CD4-positive, alpha-beta memory T cell (primary cell): ENCODE measurements at regions not wholly inside any gene's neighbourhood (a gene's known extent, or its start where the extent isn't known, plus 50 kb on each side); places are given as distances from the start of the nearest gene placed in this dataset.

Experiments
- CTCF ChIA-PET: fragments of 350-600 bp; sonication (Branson Sonifier 250); formaldehyde crosslinking; loops from one replicate; lab custom pipeline; 2021; ENCODE audit warnings: inconsistent platforms; ENCODE audit not compliant: partially characterized antibody; lab: Charles Lee
- POLR2A ChIA-PET: fragments of 350-600 bp; sonication (Branson Sonifier 250); formaldehyde crosslinking; loops from one replicate; lab custom pipeline; 2021; ENCODE audit not compliant: partially characterized antibody; lab: Charles Lee
- DNase-seq, 5 donors: peaks; one replicate each; pipeline versions ENCODE4 v3.0.0 to v3.0.0-alpha.2; 2020 to 2022; ENCODE audit warnings: mixed read lengths in 1 of 5
- H3K27ac ChIP-seq: one replicate; pipeline ENCODE4 v1.7.0; 2013; ENCODE audit warnings: low read depth, low read length
- H3K27me3 ChIP-seq: 2 replicates; pipeline ENCODE4 v1.7.0; 2013; ENCODE audit warnings: mild to moderate bottlenecking, low read length, moderate library complexity; ENCODE audit not compliant: insufficient read depth
- H3K36me3 ChIP-seq: 2 replicates; pipeline ENCODE4 v1.7.0; 2013; ENCODE audit warnings: mild to moderate bottlenecking, low read length, moderate library complexity; ENCODE audit not compliant: insufficient read depth
- H3K4me1 ChIP-seq: 2 replicates; pipeline ENCODE4 v1.7.0; 2013; ENCODE audit warnings: mild to moderate bottlenecking, low read length, moderate library complexity; ENCODE audit not compliant: insufficient read depth
- H3K4me3 ChIP-seq, 2 donors: one replicate each; pipeline ENCODE4 v1.7.0; 2013; ENCODE audit warnings: low read length in 2 of 2, mild to moderate bottlenecking in 1 of 2
- H3K9me3 ChIP-seq, 2 donors: one replicate each; pipeline ENCODE4 v1.7.0; 2013; ENCODE audit warnings: low read length in 2 of 2, control low read depth in 1 of 2; ENCODE audit not compliant: control insufficient read depth in 1 of 2
- H3K27ac Mint-ChIP-seq, 7 donors: one replicate each; pipeline ENCODE4 v1.8.0; 2020 to 2021; ENCODE audit warnings: mixed read lengths in 7 of 7, mild to moderate bottlenecking in 6 of 7, inconsistent platforms in 3 of 7, moderate library complexity in 3 of 7
- H3K27me3 Mint-ChIP-seq, 2 donors: one replicate each; pipeline ENCODE4 v1.8.0; 2020 to 2021; ENCODE audit warnings: mixed read lengths in 2 of 2
- H3K36me3 Mint-ChIP-seq, 2 donors: one replicate each; pipeline ENCODE4 v1.8.0; 2020 to 2021; ENCODE audit warnings: mixed read lengths in 2 of 2, inconsistent platforms in 1 of 2, mild to moderate bottlenecking in 1 of 2
- H3K4me1 Mint-ChIP-seq, 4 donors: one replicate each; pipeline ENCODE4 v1.8.0; 2020 to 2021; ENCODE audit warnings: mixed read lengths in 4 of 4, mild to moderate bottlenecking in 1 of 4
- H3K4me3 Mint-ChIP-seq, 8 donors: one replicate each; pipeline ENCODE4 v1.8.0; 2020 to 2021; ENCODE audit warnings: mixed read lengths in 8 of 8, mild to moderate bottlenecking in 7 of 8, moderate library complexity in 6 of 8, inconsistent platforms in 3 of 8
- H3K9me3 Mint-ChIP-seq, 8 donors: one replicate each; pipeline ENCODE4 v1.8.0; 2020 to 2021; ENCODE audit warnings: mixed read lengths in 8 of 8, mild to moderate bottlenecking in 5 of 8, inconsistent platforms in 3 of 8, moderate library complexity in 1 of 8
- intact Hi-C: fragments of 100-400 bp; cut with micrococcal nuclease; formaldehyde crosslinking; loops from one replicate; pipeline ENCODE4 v1.15.1; 2023

GRCh38 chr7:7105800-7106582 lies 76.4 kb upstream of the C1GALT1 start:
- H3K27ac Mint-ChIP-seq: peak overlapping the region in 1 of 7 donors; percentile 39

GRCh38 chr7:7108931-7109330 lies 73.4 kb upstream of the C1GALT1 start:
- no peak overlapping the region for H3K27ac ChIP-seq
- ChIA-PET POLR2A (interaction anchor here (1.1 kb wide), 1 partner anchor 72 kb away, joined by 3 read pairs; no protein-coding TSS in a partner anchor), CTCF (interaction anchor here (1.9 to 8.2 kb wide), 3 partner anchors 39 to 432 kb away, joined by 4 to 87 read pairs (median 66); partner anchors contain the start of gene C1GALT1)

More at GRCh38 chr7:7105800-7106582, 76.4 kb upstream of the C1GALT1 start:
- ChIA-PET POLR2A (interaction anchor here (0.9 to 5.5 kb wide), 5 partner anchors 51 to 317 kb away, joined by 3 to 68 read pairs (median 4); partner anchors contain the start of gene C1GALT1), CTCF (interaction anchor here (0.8 to 8.2 kb wide), 19 partner anchors 8 to 1190 kb away, joined by 3 to 87 read pairs (median 4); partner anchors contain the start of gene C1GALT1)
- no peak for DNase-seq
- H3K36me3 Mint-ChIP-seq: no peaks in the 10 kb centered on the region
- peaks cover 9 to 24% (median 15%) of the 10 kb centered on the region in 4 donors for H3K4me1 Mint-ChIP-seq
- intact Hi-C loops: no loop called here
- peak overlapping the region in 3 of 8 donors; percentile 20 to 57 (median 28) for H3K4me3 Mint-ChIP-seq
- H3K9me3 ChIP-seq: no peaks in the 10 kb centered on the region
- no peaks in the 10 kb centered on the region for H3K36me3 ChIP-seq
- peaks cover 15% of the 10 kb centered on the region for H3K4me1 ChIP-seq
- no peaks in the 10 kb centered on the region for H3K27me3 ChIP-seq
- H3K4me3 ChIP-seq: no peak overlapping the region
- H3K27ac ChIP-seq: no peak overlapping the region
- no peaks in the 10 kb centered on the region for H3K27me3 Mint-ChIP-seq
- peaks cover 0 to 14% (median 8%) of the 10 kb centered on the region in 8 donors for H3K9me3 Mint-ChIP-seq

GRCh38 chr7:7109934-7110333 lies 72.4 kb upstream of the C1GALT1 start:
- no peaks in the 10 kb centered on the region for H3K36me3 ChIP-seq
- Mint-ChIP-seq H3K4me1 (peaks cover 3 to 9% (median 8%) of the 10 kb centered on the region in 4 donors), H3K9me3 (peaks cover 0 to 14% (median 8%) of the 10 kb centered on the region in 8 donors), H3K36me3 (no peaks in the 10 kb centered on the region), H3K27ac (no peak overlapping the region), H3K4me3 (no peak overlapping the region), H3K27me3 (peaks cover 2% of the 10 kb centered on the region in 2 donors)
- no peaks in the 10 kb centered on the region for H3K27me3 ChIP-seq
- no peak overlapping the region for H3K27ac ChIP-seq
- no peaks in the 10 kb centered on the region for H3K9me3 ChIP-seq
- no peak overlapping the region for H3K4me3 ChIP-seq
- ChIA-PET POLR2A (no interaction called here), CTCF (interaction anchor here (1.5 kb wide), 1 partner anchor 10 kb away, joined by 3 read pairs; no protein-coding TSS in a partner anchor)
- intact Hi-C loops: no loop called here
- DNase-seq: no peak
- H3K4me1 ChIP-seq: peaks cover 14% of the 10 kb centered on the region

More at GRCh38 chr7:7108931-7109330, 73.4 kb upstream of the C1GALT1 start:
- Mint-ChIP-seq H3K27ac (no peak overlapping the region), H3K4me3 (no peak overlapping the region), H3K4me1 (peaks cover 6 to 17% (median 11%) of the 10 kb centered on the region in 4 donors), H3K36me3 (no peaks in the 10 kb centered on the region), H3K27me3 (peaks cover 0 to 2% of the 10 kb centered on the region in 2 donors), H3K9me3 (peaks cover 0 to 14% (median 8%) of the 10 kb centered on the region in 8 donors)
- intact Hi-C loops: no loop called here
- no peak for DNase-seq
- H3K4me3 ChIP-seq: no peak overlapping the region
- no peaks in the 10 kb centered on the region for H3K36me3 ChIP-seq
- H3K4me1 ChIP-seq: peaks cover 15% of the 10 kb centered on the region
- no peaks in the 10 kb centered on the region for H3K9me3 ChIP-seq
- H3K27me3 ChIP-seq: no peaks in the 10 kb centered on the region

GRCh38 chr7:7110706-7111105 lies 71.6 kb upstream of the C1GALT1 start:
- H3K9me3 Mint-ChIP-seq: peaks cover 0 to 14% (median 8%) of the 10 kb centered on the region in 8 donors
- ChIA-PET CTCF (interaction anchor here (1.4 to 1.5 kb wide), 2 partner anchors 10 to 71 kb away, joined by 3 to 4 read pairs; partner anchors contain the start of gene C1GALT1), POLR2A (no interaction called here)
- no peak overlapping the region for H3K27ac Mint-ChIP-seq
- H3K4me1 Mint-ChIP-seq: peaks cover under 1 to 2% (median 1%) of the 10 kb centered on the region in 4 donors
- no peaks in the 10 kb centered on the region for H3K36me3 Mint-ChIP-seq
- H3K36me3 ChIP-seq: no peaks in the 10 kb centered on the region
- H3K4me3 Mint-ChIP-seq: no peak overlapping the region
- peaks cover 2% of the 10 kb centered on the region in 2 donors for H3K27me3 Mint-ChIP-seq
- no peak overlapping the region for H3K27ac ChIP-seq
- no peak overlapping the region for H3K4me3 ChIP-seq
- no peak for DNase-seq
- H3K4me1 ChIP-seq: peaks cover 6% of the 10 kb centered on the region
- no peaks in the 10 kb centered on the region for H3K9me3 ChIP-seq
- H3K27me3 ChIP-seq: no peaks in the 10 kb centered on the region
- intact Hi-C loops: no loop called here

- no peak for DNase-seq
- Histone ChIP-seq H3K27ac (no peak overlapping the region), H3K27me3 (no peaks in the 10 kb centered on the region), H3K4me3 (no peak overlapping the region), H3K4me1 (no peaks in the 10 kb centered on the region), H3K36me3 (no peaks in the 10 kb centered on the region), H3K9me3 (no peaks in the 10 kb centered on the region)
- ChIA-PET POLR2A (interaction anchor here (1.8 kb wide), 1 partner anchor 69 kb away, joined by 7 read pairs; the partner anchor contains the start of gene C1GALT1), CTCF (interaction anchor here (0.8 to 1.9 kb wide), 4 partner anchors 10 to 69 kb away, joined by 3 to 8 read pairs (median 4); no protein-coding TSS in a partner anchor)
- peaks cover 0 to 2% (median 0%) of the 10 kb centered on the region in 4 donors for H3K4me1 Mint-ChIP-seq
- intact Hi-C loops: no loop called here
- H3K9me3 Mint-ChIP-seq: peaks cover 0 to 12% (median 7%) of the 10 kb centered on the region in 8 donors
- H3K27ac Mint-ChIP-seq: no peak overlapping the region
- H3K27me3 Mint-ChIP-seq: peaks cover 2% of the 10 kb centered on the region in 2 donors
- H3K36me3 Mint-ChIP-seq: no peaks in the 10 kb centered on the region
- no peak overlapping the region for H3K4me3 Mint-ChIP-seq
Measured at GRCh38 chr7:7112868-7113267, 69.5 kb upstream of the C1GALT1 start.

GRCh38 chr7:7114575-7115291 lies 67.6 kb upstream of the C1GALT1 start:
- Histone ChIP-seq H3K27me3 (no peaks in the 10 kb centered on the region), H3K4me1 (no peaks in the 10 kb centered on the region), H3K9me3 (no peaks in the 10 kb centered on the region), H3K4me3 (no peak overlapping the region), H3K27ac (no peak overlapping the region), H3K36me3 (no peaks in the 10 kb centered on the region)
- H3K27me3 Mint-ChIP-seq: peaks cover 2% of the 10 kb centered on the region in 2 donors
- POLR2A ChIA-PET: interaction anchor here (1.4 to 1.8 kb wide), 2 partner anchors 67 kb away, joined by 7 to 8 read pairs; partner anchors contain the start of gene C1GALT1
- no peak overlapping the region for H3K4me3 Mint-ChIP-seq
- DNase-seq: no peak
- intact Hi-C loops: no loop called here
- H3K27ac Mint-ChIP-seq: no peak overlapping the region
- H3K36me3 Mint-ChIP-seq: no peaks in the 10 kb centered on the region
- peaks cover 0 to 2% (median 0%) of the 10 kb centered on the region in 4 donors for H3K4me1 Mint-ChIP-seq
- CTCF ChIA-PET: interaction anchor here (1.3 to 2.5 kb wide), 4 partner anchors 9 to 67 kb away, joined by 3 to 16 read pairs (median 6); no protein-coding TSS in a partner anchor
- peaks cover 0 to 1% (median 0%) of the 10 kb centered on the region in 8 donors for H3K9me3 Mint-ChIP-seq
